ENCODE measurements at regions not wholly inside any gene's neighbourhood (a gene's known extent, or its start where the extent isn't known, plus 50 kb on each side); places are given as distances from the start of the nearest gene placed in this dataset.

DNA sequence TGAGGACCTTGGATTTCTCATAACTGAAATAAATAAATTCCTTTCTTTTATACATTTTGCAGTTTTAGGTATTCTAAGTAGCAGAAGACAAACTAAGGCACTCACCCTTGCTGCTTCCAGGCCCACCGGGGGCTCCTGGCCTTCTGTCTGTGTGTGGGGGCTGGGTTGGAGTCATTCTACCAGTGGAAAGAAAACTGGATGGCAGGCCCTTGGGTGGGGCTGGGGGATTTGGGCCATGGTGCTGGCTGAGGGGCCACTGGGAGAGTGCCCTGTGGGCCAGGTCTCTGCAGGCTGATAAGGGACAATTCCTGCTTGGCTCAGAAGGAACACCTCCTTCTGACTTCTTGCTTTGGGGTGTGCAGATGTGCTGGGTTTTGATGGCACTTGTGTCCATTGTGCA is 54.0 kb upstream of the CSF3R start:
- H3K4me3 ChIP-seq (ENCODE audit: low read length): no peak overlapping the region
- no peak for DNase-seq (ENCODE audit: low read depth)
- no peak for TF ChIP-seq CTCF (conservative IDR thresholded peaks at IDR 0.05; ENCODE audit: low read length)

GRCh38 chr1:36534711-36535412 is 52.1 kb upstream of the CSF3R start:
- TF ChIP-seq CTCF (conservative IDR thresholded peaks at IDR 0.05; ENCODE audit: low read length): no peak
- H3K4me3 ChIP-seq (ENCODE audit: low read length): no peak overlapping the region

GRCh38 chr1:36533897-36534296 is 51.2 kb upstream of the CSF3R start:
- no peak for DNase-seq (ENCODE audit: low read depth)
- H3K4me3 ChIP-seq (ENCODE audit: low read length): no peak overlapping the region
- no peak for TF ChIP-seq CTCF (conservative IDR thresholded peaks at IDR 0.05; ENCODE audit: low read length)

More at GRCh38 chr1:36534711-36535412, 52.1 kb upstream of the CSF3R start:
- no peak for DNase-seq (ENCODE audit: low read depth)

GRCh38 chr1:36532810-36533401 is 50.2 kb upstream of the CSF3R start:
- TF ChIP-seq CTCF (conservative IDR thresholded peaks at IDR 0.05; ENCODE audit: low read length): no peak
- no peak overlapping the region for H3K4me3 ChIP-seq (ENCODE audit: low read length)
- no peak for DNase-seq (ENCODE audit: low read depth)
